ENCODE measurements at regions not wholly inside any gene's neighbourhood (a gene's known extent, or its start where the extent isn't known, plus 50 kb on each side); places are given as distances from the start of the nearest gene placed in this dataset.

GRCh38 chr6:90890683-90891330 lies 303.9 kb upstream of the MAP3K7 start:
- Histone ChIP-seq H3K4me1 (no peaks in the 10 kb centered on the region), H3K4me3 (no peak overlapping the region), H3K27ac (no peak overlapping the region), H3K9me3 (no peaks in the 10 kb centered on the region), H3K4me2 (no peak overlapping the region)
- TF ChIP-seq TFCP2L1 (CRISPR knock-in tag; IDR thresholded peaks at IDR 0.05) (no peak), SMC3 (IDR thresholded peaks at IDR 0.05) (no peak), CBX2 (IDR thresholded peaks at IDR 0.05; ENCODE audit: borderline replicate concordance, low read depth) (no peak), FOSB (CRISPR knock-in tag; IDR thresholded peaks at IDR 0.05) (no peak), EHF (CRISPR knock-in tag; IDR thresholded peaks at IDR 0.05) (no peak), HDAC2 (IDR thresholded peaks at IDR 0.05) (no peak), HOXB5 (CRISPR knock-in tag; IDR thresholded peaks at IDR 0.05) (no peak), NFE2L2 (conservative IDR thresholded peaks at IDR 0.05; ENCODE audit: low read length) (no peak), FOSL2 (IDR thresholded peaks at IDR 0.05) (no peak), FOSL2 (CRISPR knock-in tag; IDR thresholded peaks at IDR 0.05) (no peak), BHLHE40 (IDR thresholded peaks at IDR 0.05; ENCODE audit: low read depth, low read length) (no peak), TP53 (CRISPR knock-in tag; IDR thresholded peaks at IDR 0.05) (no peak), RFX5 (IDR thresholded peaks at IDR 0.05) (no peak), EP300 (IDR thresholded peaks at IDR 0.05) (no peak), PHF8 (IDR thresholded peaks at IDR 0.05; ENCODE audit: borderline replicate concordance, low read depth) (no peak), ESRRA (IDR thresholded peaks at IDR 0.05; ENCODE audit: borderline replicate concordance, low read length) (no peak)
- FAIRE-seq (no peak), ATAC-seq (no peak), DNase-seq (ENCODE audit: low read depth in 1 of 2, low spot score in 1 of 2) (no peak)
- 8% methylated on average over 8 of the region's 8 CpGs for WGBS (ENCODE audit: missing lambda C conversion rate)
- POLR2A ChIA-PET = no interaction called here
- CTCF ChIA-PET = interaction anchor here (1.0 kb wide), 1 partner anchor 50 kb away, joined by 3 read pairs; no protein-coding TSS in a partner anchor

GRCh38 chr6:90887764-90888163 lies 300.9 kb upstream of the MAP3K7 start:
- FAIRE-seq = no peak
- CTCF ChIA-PET = no interaction called here
- POLR2A ChIA-PET = no interaction called here

More at GRCh38 chr6:90887764-90888163, 300.9 kb upstream of the MAP3K7 start:
- Histone ChIP-seq H3K27ac (no peak overlapping the region), H3K4me3 (no peak overlapping the region), H3K4me1 (no peaks in the 10 kb centered on the region), H3K9me3 (no peaks in the 10 kb centered on the region), H3K4me2 (no peak overlapping the region)
- no peak for DNase-seq (ENCODE audit: low read depth in 1 of 2, low spot score in 1 of 2)
- no peak for ATAC-seq
- TF ChIP-seq ESRRA (IDR thresholded peaks at IDR 0.05; ENCODE audit: borderline replicate concordance, low read length) (no peak), PHF8 (IDR thresholded peaks at IDR 0.05; ENCODE audit: borderline replicate concordance, low read depth) (no peak), CBX8 (IDR thresholded peaks at IDR 0.05) (no peak), FOSB (CRISPR knock-in tag; IDR thresholded peaks at IDR 0.05) (no peak), MAZ (IDR thresholded peaks at IDR 0.05; ENCODE audit: borderline replicate concordance, low read depth, low read length) (no peak), EHMT2 (IDR thresholded peaks at IDR 0.05; ENCODE audit: low read depth) (no peak), NPAS2 (CRISPR knock-in tag; IDR thresholded peaks at IDR 0.05; ENCODE audit: borderline replicate concordance) (no peak), HMGXB4 (CRISPR knock-in tag; IDR thresholded peaks at IDR 0.05; ENCODE audit: borderline replicate concordance) (no peak), GATA3 (IDR thresholded peaks at IDR 0.05; ENCODE audit: borderline replicate concordance) (no peak), NR3C1 (IDR thresholded peaks at IDR 0.05) (no peak), USF2 (IDR thresholded peaks at IDR 0.05) (no peak), HES2 (IDR thresholded peaks at IDR 0.05) (no peak), HOXA7 (CRISPR knock-in tag; IDR thresholded peaks at IDR 0.05) (no peak)
